AG10803 (cell line): ENCODE measurements at regions not wholly inside any gene's neighbourhood (a gene's known extent, or its start where the extent isn't known, plus 50 kb on each side); places are given as distances from the start of the nearest gene placed in this dataset.
"Not testable (repeated sequence)": the region's sequence is repeated elsewhere in the genome, so short reads cannot be mapped to it uniquely, and the experiment has no call there.

Source experiments
- DNase-seq: peaks from one replicate; pipeline ENCODE4 v3.0.0; 2010; ENCODE audit warnings: low read depth
- H3K4me3 ChIP-seq: 2 replicates; pipeline ENCODE4 v1.5.1; 2011; ENCODE audit warnings: mild to moderate bottlenecking, low read length, control low read depth
- TF ChIP-seq, protein P1 (sequence below): conservative IDR thresholded peaks from 2 replicates; pipeline ENCODE4 v1.5.1; 2011; ENCODE audit warnings: mild to moderate bottlenecking, low read length, control low read depth, inconsistent platforms

DNA sequence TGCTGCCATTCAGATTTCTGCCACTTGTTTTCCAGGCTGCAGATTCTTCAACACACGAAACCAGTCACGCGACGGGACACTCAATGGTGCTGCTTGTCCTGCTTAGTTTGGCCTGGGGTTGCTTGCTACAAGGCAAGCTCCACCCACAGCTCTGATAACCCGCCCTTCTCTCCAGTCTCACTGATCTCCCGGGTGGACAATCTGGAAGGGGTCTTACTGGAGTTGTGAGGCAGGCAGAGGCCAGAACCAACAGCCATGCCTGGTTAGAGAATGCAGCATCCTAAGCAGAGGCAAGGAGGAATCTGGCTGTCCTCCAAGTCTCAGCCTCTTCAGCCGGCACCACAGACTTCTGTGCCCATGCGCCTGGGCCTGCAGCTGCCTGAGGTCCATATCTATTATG lies 119.1 kb downstream of the KCNJ12 start:
- TF ChIP-seq, protein P1, sequence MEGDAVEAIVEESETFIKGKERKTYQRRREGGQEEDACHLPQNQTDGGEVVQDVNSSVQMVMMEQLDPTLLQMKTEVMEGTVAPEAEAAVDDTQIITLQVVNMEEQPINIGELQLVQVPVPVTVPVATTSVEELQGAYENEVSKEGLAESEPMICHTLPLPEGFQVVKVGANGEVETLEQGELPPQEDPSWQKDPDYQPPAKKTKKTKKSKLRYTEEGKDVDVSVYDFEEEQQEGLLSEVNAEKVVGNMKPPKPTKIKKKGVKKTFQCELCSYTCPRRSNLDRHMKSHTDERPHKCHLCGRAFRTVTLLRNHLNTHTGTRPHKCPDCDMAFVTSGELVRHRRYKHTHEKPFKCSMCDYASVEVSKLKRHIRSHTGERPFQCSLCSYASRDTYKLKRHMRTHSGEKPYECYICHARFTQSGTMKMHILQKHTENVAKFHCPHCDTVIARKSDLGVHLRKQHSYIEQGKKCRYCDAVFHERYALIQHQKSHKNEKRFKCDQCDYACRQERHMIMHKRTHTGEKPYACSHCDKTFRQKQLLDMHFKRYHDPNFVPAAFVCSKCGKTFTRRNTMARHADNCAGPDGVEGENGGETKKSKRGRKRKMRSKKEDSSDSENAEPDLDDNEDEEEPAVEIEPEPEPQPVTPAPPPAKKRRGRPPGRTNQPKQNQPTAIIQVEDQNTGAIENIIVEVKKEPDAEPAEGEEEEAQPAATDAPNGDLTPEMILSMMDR = no peak
- no peak for DNase-seq
- H3K4me3 ChIP-seq = no peak overlapping the region

DNA sequence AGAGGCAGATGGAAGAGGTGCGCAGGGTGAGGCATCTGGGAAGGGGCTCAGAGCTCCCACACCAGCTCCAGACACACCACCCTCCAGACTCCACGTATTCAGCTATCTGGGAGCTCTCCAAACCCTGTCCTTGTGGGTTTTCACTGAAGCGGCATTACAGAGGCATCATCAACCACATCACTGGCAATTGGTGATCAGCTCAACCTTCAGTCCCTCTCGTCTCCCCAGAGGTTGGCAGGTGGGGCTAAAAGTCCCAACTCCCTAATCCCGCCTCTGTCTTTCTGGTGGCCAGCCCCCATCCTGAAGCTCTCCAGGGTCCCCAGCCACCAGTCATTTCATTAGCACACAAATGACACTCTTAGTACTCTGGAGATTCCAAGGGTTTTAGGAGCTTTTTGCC lies 123.9 kb downstream of the KCNJ12 start:
- TF ChIP-seq, protein P1 = no peak
- H3K4me3 ChIP-seq = no peak overlapping the region
- DNase-seq = no peak

DNA sequence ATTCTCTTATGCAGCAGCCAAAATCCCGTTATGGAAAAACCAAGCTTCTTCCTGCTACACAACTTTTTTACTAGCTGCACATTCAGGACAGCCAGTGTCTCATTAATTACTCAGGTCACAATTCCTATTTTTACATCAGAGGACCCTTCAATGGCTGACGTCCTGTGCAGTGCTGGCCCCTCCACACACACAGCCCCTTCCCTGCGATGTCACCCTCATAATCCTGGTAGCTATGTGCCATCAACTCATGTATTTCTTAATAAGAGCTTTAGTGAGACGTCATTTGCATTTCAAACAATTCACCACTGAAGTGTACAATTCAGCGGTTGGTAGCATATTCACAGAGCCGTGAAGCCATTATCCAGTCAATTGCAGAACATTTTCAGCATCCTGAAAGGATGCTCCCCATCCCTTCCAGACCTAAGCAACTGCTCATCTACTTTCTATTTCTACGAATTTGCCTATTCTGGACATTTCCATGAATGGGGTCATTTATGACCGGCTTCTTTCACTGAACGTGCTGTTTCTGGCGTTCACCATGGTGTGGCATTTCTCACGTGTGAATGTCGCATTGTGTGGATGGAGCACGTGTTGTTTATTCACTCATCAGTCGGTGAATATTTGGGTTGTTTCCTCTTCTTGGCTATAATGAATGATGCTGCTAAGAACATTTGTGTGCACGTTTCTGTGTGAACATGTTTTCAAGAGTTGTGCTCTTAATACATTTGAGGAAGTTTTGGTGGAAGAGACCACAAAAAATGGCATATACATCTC lies 126.0 kb downstream of the KCNJ12 start:
- not testable (repeated sequence) for H3K4me3 ChIP-seq, DNase-seq

DNA sequence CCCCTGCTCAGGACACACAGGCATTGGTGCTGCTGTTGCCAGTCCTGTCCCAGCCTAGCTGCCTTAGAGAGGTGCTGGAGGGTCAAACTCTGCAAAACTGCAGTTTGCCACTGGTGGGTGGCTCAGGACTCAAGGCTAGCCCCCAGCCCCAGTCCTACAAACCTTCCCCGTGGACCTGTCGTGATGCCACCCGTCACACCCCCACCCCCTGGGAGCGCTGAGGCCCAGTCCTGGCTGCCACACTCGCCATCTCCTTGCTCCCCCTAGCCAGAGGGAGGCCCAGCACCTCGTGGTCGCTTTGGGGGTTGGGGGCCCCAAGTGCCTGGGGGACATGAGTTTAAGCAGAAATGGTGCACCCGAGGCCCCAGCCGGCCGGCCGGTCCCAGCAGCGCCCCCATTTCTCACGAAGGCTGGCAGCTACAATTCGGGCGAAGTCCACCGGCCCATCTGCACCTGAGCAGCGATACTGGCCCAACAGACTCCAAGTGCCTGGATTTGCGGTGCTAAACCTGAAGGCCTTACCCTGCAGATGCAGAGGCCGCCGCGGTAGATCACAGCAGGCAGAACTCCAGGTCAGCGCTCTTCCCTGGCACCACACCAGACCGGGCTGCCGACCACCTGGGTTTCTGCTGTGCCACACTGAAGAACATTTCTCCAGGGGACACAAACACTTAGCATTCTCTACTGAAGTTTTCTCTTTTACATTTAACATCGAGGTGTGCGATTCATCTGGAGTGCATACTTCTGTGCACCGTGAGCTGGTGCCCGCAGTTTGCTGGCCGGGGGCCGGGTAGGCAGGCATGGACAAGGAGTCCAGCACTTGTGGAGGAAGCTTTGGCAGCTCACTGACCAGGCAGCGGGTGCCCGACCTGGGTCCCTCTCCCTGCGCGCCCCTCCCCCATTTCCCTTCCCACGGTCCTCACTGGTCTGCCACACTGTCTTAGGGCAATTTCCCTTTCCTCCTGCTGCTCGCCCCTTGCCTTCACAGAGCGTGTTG lies 130.0 kb downstream of the KCNJ12 start:
- H3K4me3 ChIP-seq = no peak overlapping the region
- TF ChIP-seq, protein P1 = no peak
- DNase-seq = no peak

DNA sequence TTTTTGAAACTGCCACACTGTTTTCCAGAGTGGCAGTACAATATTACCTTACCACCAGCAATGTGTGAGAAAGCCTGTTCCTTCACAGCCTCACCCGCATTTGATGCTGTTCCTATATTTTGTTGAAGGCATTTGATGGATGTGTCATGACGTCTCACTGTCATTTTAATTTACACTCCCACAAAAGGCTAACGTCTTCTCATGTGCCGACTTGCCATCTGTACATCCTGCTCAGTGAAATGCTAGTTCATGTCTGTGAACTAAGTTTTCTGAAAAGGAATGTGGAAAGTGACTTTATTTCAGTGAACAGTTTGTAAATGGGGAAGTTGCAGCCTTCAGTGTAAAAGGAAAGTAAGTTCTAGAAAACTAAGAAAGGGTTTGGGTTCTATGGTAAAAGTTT lies 131.6 kb downstream of the KCNJ12 start:
- not testable (repeated sequence) for DNase-seq

DNA sequence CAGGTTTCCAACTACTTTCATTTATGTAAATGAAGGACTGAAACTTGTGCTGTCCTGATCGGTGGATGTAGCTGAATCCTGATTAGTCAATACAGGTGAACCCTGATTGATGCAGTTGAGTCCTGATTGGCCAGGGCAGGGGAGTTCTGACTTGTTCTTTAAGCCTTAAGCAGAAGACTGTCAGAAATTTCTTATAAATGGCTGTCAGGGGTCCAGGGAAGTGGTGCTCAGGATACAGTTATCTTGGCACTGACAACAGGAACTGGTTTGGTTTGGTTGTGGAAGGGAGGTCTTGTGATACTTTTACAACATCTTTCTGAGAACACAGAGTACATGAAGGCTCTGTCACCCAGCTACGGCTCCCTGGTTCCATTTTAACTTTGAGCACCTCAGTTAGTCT lies 132.1 kb downstream of the KCNJ12 start:
- TF ChIP-seq, protein P1 = no peak
- no peak overlapping the region for H3K4me3 ChIP-seq
- DNase-seq = no peak

More for the DNA sequence above, 131.6 kb downstream of the KCNJ12 start:
- not testable (repeated sequence) for H3K4me3 ChIP-seq

DNA sequence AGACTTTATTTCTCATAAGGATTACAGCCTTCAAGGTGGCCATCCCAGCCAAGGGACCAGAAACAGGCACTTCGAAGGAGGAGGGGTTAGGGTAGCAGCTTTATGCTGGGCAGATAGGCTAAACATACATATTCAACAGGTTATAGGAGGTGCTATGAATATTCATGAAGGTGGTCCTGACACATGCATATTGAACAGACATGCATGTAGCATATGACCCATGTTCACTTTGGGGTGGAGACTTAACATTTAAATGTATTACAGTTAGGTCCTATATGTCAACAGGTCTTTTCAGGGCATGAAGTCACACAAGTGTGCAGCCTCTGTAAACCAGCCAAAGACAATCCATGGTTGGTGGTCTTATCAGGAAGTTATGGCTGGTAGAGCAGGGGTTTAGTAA lies 133.2 kb downstream of the KCNJ12 start:
- not testable (repeated sequence) for H3K4me3 ChIP-seq, DNase-seq

DNA sequence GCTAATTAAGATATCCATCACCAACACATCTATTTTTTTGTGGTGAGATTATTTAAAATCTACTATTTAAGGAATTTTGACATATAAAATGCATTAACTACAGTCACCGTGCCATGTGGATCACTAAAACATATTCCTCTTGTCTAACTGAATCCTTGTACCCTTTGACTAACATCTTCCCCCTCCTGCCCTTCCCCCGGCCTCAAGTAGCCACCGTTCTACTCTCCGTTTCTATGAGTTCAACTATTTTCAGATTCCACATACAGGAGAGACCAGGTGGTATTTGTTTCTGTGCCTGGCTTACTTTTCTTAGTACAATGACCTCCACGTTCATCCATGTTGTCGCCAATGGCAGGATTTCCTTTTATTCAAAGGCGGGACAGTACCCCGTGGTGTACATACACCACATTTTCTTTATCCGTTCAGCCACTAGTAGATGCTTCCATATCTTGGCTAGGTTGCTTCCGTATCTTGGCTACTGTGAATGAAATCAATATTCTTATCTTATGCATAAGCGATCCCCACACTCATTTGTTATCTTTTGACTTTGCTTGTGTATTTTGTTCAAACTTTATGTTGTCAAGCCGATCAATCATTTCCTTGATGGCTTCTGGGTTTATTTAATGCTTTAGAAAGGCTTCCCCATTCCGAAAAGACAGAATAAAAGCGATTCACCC lies 134.7 kb downstream of the KCNJ12 start:
- TF ChIP-seq, protein P1 = no peak; the same call in 1 of the 2 replicates
- H3K4me3 ChIP-seq = peak overlapping the region; percentile 61
- no peak for DNase-seq
